ENCODE measurements at regions not wholly inside any gene's neighbourhood (a gene's known extent, or its start where the extent isn't known, plus 50 kb on each side); places are given as distances from the start of the nearest gene placed in this dataset.

GRCh38 chr9:118751848-118752223 lies 617.4 kb downstream of the BRINP1 start:
- no peak for DNase-seq (ENCODE audit: low read depth)

GRCh38 chr9:118761016-118761790 lies 608.0 kb downstream of the BRINP1 start:
- DNase-seq (ENCODE audit: low read depth), result no peak

GRCh38 chr9:118767571-118767970 lies 601.7 kb downstream of the BRINP1 start:
- DNase-seq (ENCODE audit: low read depth), result no peak

- no peak for DNase-seq (ENCODE audit: low read depth)
These were observed 586.3 kb downstream of the BRINP1 start for GRCh38 chr9:118782790-118783463.

- DNase-seq (ENCODE audit: low read depth), result no peak
These were observed 585.2 kb downstream of the BRINP1 start for GRCh38 chr9:118784033-118784432.

- no peak for DNase-seq (ENCODE audit: low read depth)
These were observed 583.8 kb downstream of the BRINP1 start for GRCh38 chr9:118785456-118785855.

- DNase-seq (ENCODE audit: low read depth), result no peak
These were observed 582.4 kb downstream of the BRINP1 start for GRCh38 chr9:118786877-118787276.

GRCh38 chr9:118809160-118809625 lies 560.0 kb downstream of the BRINP1 start:
- no peak for DNase-seq (ENCODE audit: low read depth)

- DNase-seq (ENCODE audit: low read depth), result no peak
These were observed 539.9 kb downstream of the BRINP1 start for GRCh38 chr9:118829334-118829733.

- no peak for DNase-seq (ENCODE audit: low read depth)
These were observed 536.9 kb downstream of the BRINP1 start for GRCh38 chr9:118832371-118832770.

GRCh38 chr9:118836891-118837290 lies 532.3 kb downstream of the BRINP1 start:
- DNase-seq (ENCODE audit: low read depth), result no peak

GRCh38 chr9:118871531-118871930 lies 497.7 kb downstream of the BRINP1 start:
- DNase-seq (ENCODE audit: low read depth), result no peak

GRCh38 chr9:118882684-118883083 lies 486.6 kb downstream of the BRINP1 start:
- DNase-seq (ENCODE audit: low read depth), result no peak

GRCh38 chr9:118883411-118883810 lies 485.8 kb downstream of the BRINP1 start:
- DNase-seq (ENCODE audit: low read depth), result no peak

- no peak for DNase-seq (ENCODE audit: low read depth)
These were observed 478.0 kb downstream of the BRINP1 start for GRCh38 chr9:118891213-118891612.

- no peak for DNase-seq (ENCODE audit: low read depth)
These were observed 472.8 kb downstream of the BRINP1 start for GRCh38 chr9:118896324-118897000.

GRCh38 chr9:118918180-118918579 lies 451.1 kb downstream of the BRINP1 start:
- DNase-seq (ENCODE audit: low read depth), result no peak

- no peak for DNase-seq (ENCODE audit: low read depth)
These were observed 440.5 kb downstream of the BRINP1 start for GRCh38 chr9:118928722-118929121.

- no peak for DNase-seq (ENCODE audit: low read depth)
These were observed 439.9 kb downstream of the BRINP1 start for GRCh38 chr9:118929287-118929686.

GRCh38 chr9:118931941-118932340 lies 437.3 kb downstream of the BRINP1 start:
- no peak for DNase-seq (ENCODE audit: low read depth)

GRCh38 chr9:118938581-118938980 lies 430.7 kb downstream of the BRINP1 start:
- no peak for DNase-seq (ENCODE audit: low read depth)

- DNase-seq (ENCODE audit: low read depth), result no peak
These were observed 428.8 kb downstream of the BRINP1 start for GRCh38 chr9:118940473-118940872.

GRCh38 chr9:118946669-118947068 lies 422.6 kb downstream of the BRINP1 start:
- no peak for DNase-seq (ENCODE audit: low read depth)

Data from CMK (cell line).